Suprapubic skin (tissue), 4 donors: ENCODE measurements at regions not wholly inside any gene's neighbourhood (a gene's known extent, or its start where the extent isn't known, plus 50 kb on each side); places are given as distances from the start of the nearest gene placed in this dataset.

Experiments used
- DNase-seq, 2 donors: peaks; one replicate each; pipeline ENCODE4 v3.0.0-alpha.2; 2019; ENCODE audit warnings: low spot score in 2 of 2
- H3K27ac ChIP-seq: fragments of 200-600 bp; sonication (generic); one replicate; pipeline ENCODE4 v1.5.1; 2019
- H3K27me3 ChIP-seq: fragments of 200-600 bp; sonication (generic); one replicate; pipeline ENCODE4 v1.5.1; 2019
- H3K36me3 ChIP-seq: fragments of 200-600 bp; sonication (generic); one replicate; pipeline ENCODE4 v1.5.1; 2019
- H3K4me1 ChIP-seq: fragments of 200-600 bp; sonication (generic); one replicate; pipeline ENCODE4 v1.5.1; 2019
- H3K4me3 ChIP-seq: fragments of 200-600 bp; sonication (generic); one replicate; pipeline ENCODE4 v1.5.1; 2019; ENCODE audit warnings: mild to moderate bottlenecking
- H3K9me3 ChIP-seq: fragments of 200-600 bp; sonication (generic); one replicate; pipeline ENCODE4 v1.5.1; 2019
- CTCF ChIP-seq, 2 donors: fragments of 200-600 bp in 1 of 2; fragments of 450-650 bp in 1 of 2; sonication (generic) in 1 of 2; IDR thresholded peaks; one replicate each; pipeline ENCODE4 v1.5.1; 2016 to 2019; ENCODE audit warnings: antibody characterized with exemption in 2 of 2, mild to moderate bottlenecking in 1 of 2, moderate library complexity in 1 of 2
- EP300 ChIP-seq: sonication (generic); formaldehyde crosslinking; IDR thresholded peaks from one replicate; pipeline ENCODE4 v1.6.1; 2017; ENCODE audit warnings: antibody characterized with exemption
- POLR2A ChIP-seq, 2 donors: fragments of 450-650 bp; IDR thresholded peaks; one replicate each; pipeline ENCODE4 v1.6.1; 2017; ENCODE audit warnings: antibody characterized with exemption in 2 of 2, mild to moderate bottlenecking in 2 of 2, moderate library complexity in 2 of 2
- POLR2AphosphoS5 ChIP-seq, 3 donors: sonication (generic); formaldehyde crosslinking; IDR thresholded peaks; one replicate each; pipeline ENCODE4 v1.6.1; 2017; ENCODE audit warnings: antibody characterized with exemption in 3 of 3
- WGBS: methylation state at CpG from one replicate; pipeline ENCODE4 v1.1.5; 2018; 5-methylcytosine and 5-hydroxymethylcytosine counted together

DNA sequence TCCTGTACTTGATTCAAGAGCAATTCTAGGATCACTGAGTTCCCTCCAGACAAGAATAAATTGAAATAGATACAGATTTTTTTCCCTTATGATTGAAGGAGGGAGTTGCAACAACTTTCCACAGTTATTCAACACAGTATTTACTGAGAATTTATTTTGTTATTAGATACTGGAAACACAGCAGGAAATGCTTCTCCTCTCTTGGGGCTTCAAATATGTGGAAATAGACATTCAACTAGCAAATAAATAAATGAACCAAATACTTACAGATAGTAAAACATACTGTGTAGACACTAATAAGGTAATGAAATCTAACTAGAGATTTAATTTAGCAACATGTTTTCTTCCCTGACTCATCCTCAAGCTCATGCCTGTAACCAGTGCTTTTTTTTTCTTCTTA is 169.2 kb downstream of the LNPK start:
- H3K27ac ChIP-seq: no peak overlapping the region
- H3K9me3 ChIP-seq: no peaks in the 10 kb centered on the region
- H3K4me1 ChIP-seq: no peaks in the 10 kb centered on the region
- TF ChIP-seq EP300 (no peak), POLR2AphosphoS5 (IDR thresholded peaks at IDR 0.05) (no peak), CTCF (IDR thresholded peaks at IDR 0.05) (no peak), POLR2A (IDR thresholded peaks at IDR 0.05) (no peak)
- H3K36me3 ChIP-seq: no peaks in the 10 kb centered on the region
- no peak overlapping the region for H3K4me3 ChIP-seq
- DNase-seq: no peak
- H3K27me3 ChIP-seq: no peaks in the 10 kb centered on the region

DNA sequence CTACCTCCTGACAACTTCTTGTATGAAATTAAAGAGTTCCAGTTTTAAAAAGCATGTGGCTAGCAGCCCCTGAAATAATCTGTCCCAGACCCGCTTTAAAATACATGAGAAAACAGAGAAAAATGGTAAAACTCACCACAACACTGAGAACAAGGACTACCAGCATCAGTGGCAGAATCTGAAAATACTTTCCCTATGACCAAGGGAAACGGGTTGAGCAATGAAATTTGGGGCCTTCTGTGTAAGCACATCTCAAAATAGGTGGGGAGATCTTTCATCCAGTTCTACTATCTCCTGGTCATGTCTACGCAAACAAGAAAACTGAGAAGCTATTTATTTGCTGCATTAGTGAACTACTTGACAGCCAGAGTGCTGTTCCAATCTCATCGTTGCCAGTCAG is 172.3 kb downstream of the LNPK start:
- H3K9me3 ChIP-seq: no peaks in the 10 kb centered on the region
- H3K4me3 ChIP-seq: no peak overlapping the region
- DNase-seq: no peak
- H3K36me3 ChIP-seq: no peaks in the 10 kb centered on the region
- no peaks in the 10 kb centered on the region for H3K4me1 ChIP-seq
- 77% methylated on average over 4 of the region's 4 CpGs for WGBS
- no peak overlapping the region for H3K27ac ChIP-seq
- H3K27me3 ChIP-seq: no peaks in the 10 kb centered on the region
- TF ChIP-seq CTCF (IDR thresholded peaks at IDR 0.05) (no peak), POLR2AphosphoS5 (IDR thresholded peaks at IDR 0.05) (no peak), EP300 (no peak), POLR2A (IDR thresholded peaks at IDR 0.05) (no peak)

GRCh38 chr2:175827856-175828255 is 174.2 kb downstream of the LNPK start:
- DNase-seq: no peak
- TF ChIP-seq POLR2A (IDR thresholded peaks at IDR 0.05): no peak
- TF ChIP-seq EP300: no peak
- TF ChIP-seq POLR2AphosphoS5 (IDR thresholded peaks at IDR 0.05): no peak
- no peak for TF ChIP-seq CTCF (IDR thresholded peaks at IDR 0.05)
- Histone ChIP-seq H3K4me3 (no peak overlapping the region), H3K27ac (no peak overlapping the region), H3K4me1 (no peaks in the 10 kb centered on the region), H3K9me3 (no peaks in the 10 kb centered on the region), H3K36me3 (no peaks in the 10 kb centered on the region), H3K27me3 (no peaks in the 10 kb centered on the region)
- WGBS: 69% methylated on average over 2 of the region's 2 CpGs

DNA sequence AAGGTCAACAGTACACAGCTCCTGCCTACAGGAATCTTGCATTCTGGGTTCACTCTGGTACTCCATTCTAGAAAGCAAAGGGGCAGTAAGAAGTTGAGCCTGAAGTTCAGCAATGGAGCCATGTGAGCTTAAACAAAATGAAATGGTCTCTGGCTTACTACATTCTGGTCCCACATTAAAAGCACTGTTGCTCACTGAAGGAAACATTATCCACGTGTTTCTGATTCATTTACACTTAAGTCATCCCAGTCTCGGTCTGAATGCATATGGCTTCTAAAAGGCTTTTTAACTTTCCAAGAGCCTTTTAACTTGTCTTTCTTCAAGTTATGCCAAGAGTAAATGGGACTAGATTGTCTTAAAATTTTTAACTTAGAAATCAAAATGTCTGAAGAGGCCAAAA is 177.8 kb downstream of the LNPK start:
- no peak overlapping the region for H3K4me3 ChIP-seq
- no peaks in the 10 kb centered on the region for H3K36me3 ChIP-seq
- no peak for DNase-seq
- H3K27ac ChIP-seq: no peak overlapping the region
- H3K9me3 ChIP-seq: no peaks in the 10 kb centered on the region
- TF ChIP-seq EP300: no peak
- TF ChIP-seq POLR2A (IDR thresholded peaks at IDR 0.05): no peak
- no peak for TF ChIP-seq POLR2AphosphoS5 (IDR thresholded peaks at IDR 0.05)
- no peak for TF ChIP-seq CTCF (IDR thresholded peaks at IDR 0.05)
- WGBS: 64% methylated on average over 2 of the region's 2 CpGs
- H3K27me3 ChIP-seq: no peaks in the 10 kb centered on the region
- no peaks in the 10 kb centered on the region for H3K4me1 ChIP-seq

- no peaks in the 10 kb centered on the region for H3K36me3 ChIP-seq
- TF ChIP-seq POLR2A (IDR thresholded peaks at IDR 0.05) (no peak), CTCF (IDR thresholded peaks at IDR 0.05) (no peak), POLR2AphosphoS5 (IDR thresholded peaks at IDR 0.05) (no peak), EP300 (no peak)
- no peaks in the 10 kb centered on the region for H3K27me3 ChIP-seq
- no peak for DNase-seq
- no peaks in the 10 kb centered on the region for H3K4me1 ChIP-seq
- H3K4me3 ChIP-seq: no peak overlapping the region
- WGBS: 80% methylated on average over 1 of the region's 1 CpG
- no peaks in the 10 kb centered on the region for H3K9me3 ChIP-seq
- H3K27ac ChIP-seq: no peak overlapping the region
Measured at GRCh38 chr2:175823707-175824073, 178.4 kb downstream of the LNPK start.
